ENCODE measurements at regions not wholly inside any gene's neighbourhood (a gene's known extent, or its start where the extent isn't known, plus 50 kb on each side); places are given as distances from the start of the nearest gene placed in this dataset.
"Not testable (repeated sequence)": the region's sequence is repeated elsewhere in the genome, so short reads cannot be mapped to it uniquely, and the experiment has no call there.

DNA sequence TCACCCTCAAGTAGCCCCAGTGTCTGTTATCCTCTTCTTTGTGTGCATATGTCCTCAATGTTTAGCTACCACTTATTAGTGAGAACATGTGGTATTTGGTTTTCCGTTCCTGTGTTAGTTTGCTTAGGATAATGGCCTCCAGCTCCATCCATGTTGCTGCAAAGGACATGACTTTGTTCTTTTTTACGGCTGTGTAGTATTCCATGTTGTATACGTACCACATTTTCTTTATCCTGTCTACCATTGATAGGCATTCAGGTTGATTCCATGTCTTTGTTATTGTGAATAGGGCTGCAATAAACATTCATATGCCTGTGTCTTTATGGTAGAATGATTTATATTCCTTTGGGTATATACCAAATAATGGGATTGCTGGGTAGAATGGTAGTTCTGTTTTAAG lies 219.1 kb downstream of the CDCA7 start:
- TF ChIP-seq POLR2A (IDR thresholded peaks at IDR 0.05; ENCODE audit: low read depth, low read length); POLR2AphosphoS5 (IDR thresholded peaks at IDR 0.05; ENCODE audit: low read depth, low read length); TAF1 (IDR thresholded peaks at IDR 0.05; ENCODE audit: borderline replicate concordance, low read depth, low read length): not testable (repeated sequence)

All from GM12892 (cell line).